K562 (cell line): ENCODE measurements at regions not wholly inside any gene's neighbourhood (a gene's known extent, or its start where the extent isn't known, plus 50 kb on each side); places are given as distances from the start of the nearest gene placed in this dataset.

Experiments used
- ATAC-seq: fragments of 200-7000 bp; cut with Tn5 transposase; 3 replicates; pipeline ENCODE4 v1.9.1; 2020; ENCODE audit warnings: moderate library complexity
- BruUV-seq: library from RNA; stranded (reverse); fragments of 400-500 nt; replicated peaks from 2 replicates; lab custom pipeline; 2021; lab: Mats Ljungman, UMichigan
- CTCF ChIA-PET: fragments of 300-600 bp; formaldehyde crosslinking; extraction: SDS; loops from one replicate; lab custom pipeline; 2021; ENCODE audit warnings: low intra/inter-chr PET ratio; lab: Yijun Ruan, JAX
- POLR2A ChIA-PET: fragments of 300-600, 350-650 bp; sonication (Branson Sonifier 250); formaldehyde crosslinking; extraction: SDS; loops from one replicate; lab custom pipeline; 2021; ENCODE audit warnings: antibody characterized with exemption, inconsistent platforms; lab: Yijun Ruan, JAX
- DNase-seq, 4 experiments: peaks; one replicate each; pipeline versions ENCODE4 v3.0.0 to v3.0.0-alpha.2; 2011 to 2018; ENCODE audit warnings: low spot score in 3 of 4, mixed read lengths in 3 of 4; ENCODE audit errors: extremely low read depth in 1 of 4
- FAIRE-seq: peaks from 2 replicates; lab custom pipeline; 2011; peaks lifted over from hg19 to GRCh38; lab: Jason Lieb, UNC
- H2AFZ ChIP-seq: 2 replicates; pipeline ENCODE4 v1.6.0; 2011; ENCODE audit warnings: low read depth, low read length, control low read depth, inconsistent platforms
- H3K27ac ChIP-seq: fragments of 200-600 bp; 3 replicates; pipeline ENCODE4 v1.8.0; 2011; ENCODE audit warnings: low read depth, mild to moderate bottlenecking, control low read depth, inconsistent platforms, low read length, moderate library complexity, mixed read lengths; ENCODE audit errors: extremely low read depth
- H3K27me3 ChIP-seq, 2 experiments: fragments of 300-600 bp in 1 of 2; 2 replicates in 1 of 2; 3 replicates in 1 of 2; pipeline versions ENCODE4 v1.6.0 to v1.8.0; 2011; ENCODE audit warnings: inconsistent platforms in 2 of 2, low read length in 2 of 2, mild to moderate bottlenecking in 1 of 2, mixed read lengths in 1 of 2, moderate library complexity in 1 of 2; ENCODE audit not compliant: control insufficient read depth in 2 of 2, insufficient read depth in 2 of 2
- H3K36me3 ChIP-seq: fragments of 300-600 bp; 3 replicates; pipeline ENCODE4 v1.8.0; 2011; ENCODE audit warnings: mild to moderate bottlenecking, low read length, inconsistent platforms; ENCODE audit not compliant: control insufficient read depth, insufficient read depth
- H3K4me1 ChIP-seq, 2 experiments: fragments of 200-600 bp in 1 of 2; replicated peaks in 1 of 2; 2 replicates in 1 of 2; 3 replicates in 1 of 2; pipeline versions ENCODE4 v1.5.1 to v1.8.0; 2011; ENCODE audit warnings: inconsistent platforms in 2 of 2, low read length in 2 of 2, mild to moderate bottlenecking in 1 of 2, mixed read lengths in 1 of 2, moderate library complexity in 1 of 2; ENCODE audit not compliant: control insufficient read depth in 2 of 2, insufficient read depth in 2 of 2
- H3K4me2 ChIP-seq: 2 replicates; pipeline ENCODE4 v1.6.1; 2011; ENCODE audit warnings: low read length, control low read depth, inconsistent platforms, mixed read lengths; ENCODE audit not compliant: insufficient read depth
- H3K4me3 ChIP-seq: fragments of 200-600 bp; sonication (generic), shearing (Covaris generic); 2 replicates; pipeline ENCODE4 v1.5.1; 2016; ENCODE audit warnings: control low read depth, inconsistent platforms
- H3K79me2 ChIP-seq: fragments of 200-600 bp; 3 replicates; pipeline ENCODE4 v1.8.0; 2011; ENCODE audit warnings: low read length, inconsistent platforms; ENCODE audit not compliant: control insufficient read depth, insufficient read depth
- H3K9ac ChIP-seq, 2 experiments: 2 replicates each; pipeline versions ENCODE4 v1.6.0 to v1.6.1; 2011; ENCODE audit warnings: low read depth in 2 of 2, low read length in 2 of 2, control low read depth in 1 of 2, inconsistent platforms in 1 of 2, mild to moderate bottlenecking in 1 of 2, mixed read lengths in 1 of 2; ENCODE audit not compliant: insufficient read depth in 1 of 2
- H3K9me1 ChIP-seq: one replicate; pipeline ENCODE4 v1.6.0; 2011; ENCODE audit warnings: inconsistent platforms, mild to moderate bottlenecking, low read length, moderate library complexity; ENCODE audit not compliant: control insufficient read depth, insufficient read depth
- H3K9me3 ChIP-seq: replicated peaks from 2 replicates; pipeline ENCODE4 v1.5.1; 2011; ENCODE audit warnings: low read depth, low read length, inconsistent platforms; ENCODE audit not compliant: control insufficient read depth, insufficient read depth
- H4K20me1 ChIP-seq: replicated peaks from 2 replicates; pipeline ENCODE4 v1.6.1; 2011; ENCODE audit warnings: low read length, inconsistent platforms, mixed read lengths; ENCODE audit not compliant: control insufficient read depth, insufficient read depth
- ARID1B ChIP-seq: fragments of 450-650 bp; IDR thresholded peaks from 2 replicates; pipeline ENCODE4 v1.6.1; 2016; ENCODE audit warnings: antibody characterized with exemption, mild to moderate bottlenecking, inconsistent platforms
- FUS ChIP-seq: fragments of 200-400 bp; formaldehyde crosslinking; optimal IDR thresholded peaks from 2 replicates; pipeline ENCODE3; 2017; ENCODE audit warnings: low read depth, low read length
- HDAC2 ChIP-seq: fragments of 450-650 bp; IDR thresholded peaks from 2 replicates; pipeline ENCODE4 v1.6.1; 2016; ENCODE audit warnings: mild to moderate bottlenecking
- MYNN ChIP-seq, 2 experiments: sonication (generic); formaldehyde crosslinking in 1 of 2; IDR thresholded peaks; 2 replicates each; pipeline versions ENCODE4 v1.5.0 to v1.6.1; 2016 to 2020; ENCODE audit warnings: antibody characterized with exemption in 1 of 2, missing genetic modification reagents in 1 of 2
- NFE2 ChIP-seq: IDR thresholded peaks from 2 replicates; pipeline ENCODE4 v1.6.1; 2014; ENCODE audit warnings: antibody characterized with exemption, low read depth
- NR3C1 ChIP-seq: sonication (generic); formaldehyde crosslinking; IDR thresholded peaks from 2 replicates; pipeline ENCODE4 v1.8.1; 2022; ENCODE audit warnings: missing genetic modification reagents
- PHTF2 ChIP-seq: fragments of 250-450 bp; sonication (Bioruptor Pico); IDR thresholded peaks from 2 replicates; pipeline ENCODE4 v1.5.0; 2021; ENCODE audit warnings: mild to moderate bottlenecking
- XRCC5 ChIP-seq: fragments of 200-400 bp; formaldehyde crosslinking; IDR thresholded peaks from 2 replicates; pipeline ENCODE4 v1.6.1; 2017; ENCODE audit warnings: low read depth, mild to moderate bottlenecking, low read length
- ZNF324 ChIP-seq: fragments of 250-450 bp; sonication (Bioruptor Pico); IDR thresholded peaks from 2 replicates; pipeline ENCODE4 v1.4.0; 2020; ENCODE audit warnings: mild to moderate bottlenecking
- ZNF41 ChIP-seq: fragments of 250-450 bp; sonication (Bioruptor Pico); conservative IDR thresholded peaks from 2 replicates; pipeline ENCODE4 v1.4.0; 2020; ENCODE audit warnings: mild to moderate bottlenecking
- ZNF75A ChIP-seq: fragments of 450-650 bp; formaldehyde crosslinking; IDR thresholded peaks from 2 replicates; pipeline ENCODE4 v1.4.0; 2020; ENCODE audit warnings: mild to moderate bottlenecking
- WGBS: fragments of 100-300 bp; shearing (Covaris generic); methylation state at CpG from one replicate; pipeline ENCODE4 v1.1.6; 2016; ENCODE audit warnings: low coverage, mixed read lengths; ENCODE audit not compliant: insufficient coverage; ENCODE audit errors: missing lambda C conversion rate; 5-methylcytosine and 5-hydroxymethylcytosine counted together
- in situ Hi-C: fragments of 300-500 bp; cut with MboI; formaldehyde crosslinking; loops from 4 replicates; pipeline ENCODE4 v1.15.0; 2018; ENCODE audit warnings: inconsistent platforms, mixed read lengths
- intact Hi-C: fragments of 100-400 bp; cut with micrococcal nuclease; formaldehyde crosslinking; loops from 2 replicates; pipeline ENCODE4 v1.14.2; 2022
- TF ChIP-seq, protein P1 (sequence below): fragments of 250-450 bp; sonication (Bioruptor Pico); IDR thresholded peaks from 2 replicates; pipeline ENCODE4 v1.9.0; 2021; ENCODE audit warnings: mild to moderate bottlenecking, inconsistent platforms
- TF ChIP-seq, protein P2 (sequence below): fragments of 250-450 bp; sonication (Bioruptor Pico); IDR thresholded peaks from 2 replicates; pipeline ENCODE4 v1.4.0; 2020; ENCODE audit warnings: mild to moderate bottlenecking, moderate library complexity
- TF ChIP-seq, protein P3 (sequence below): fragments of 450-650 bp; formaldehyde crosslinking; IDR thresholded peaks from 2 replicates; pipeline ENCODE4 v1.4.0; 2020; ENCODE audit warnings: mild to moderate bottlenecking, moderate library complexity

GRCh38 chr1:82266351-82266750 is 465.6 kb downstream of the ADGRL2 start:
- Histone ChIP-seq H3K4me1 (no peaks in the 10 kb centered on the region), H4K20me1 (no peaks in the 10 kb centered on the region), H3K9me3 (no peaks in the 10 kb centered on the region), H3K9me1 (no peaks in the 10 kb centered on the region), H3K27ac (no peak overlapping the region), H3K4me3 (no peak overlapping the region), H2AFZ (no peak overlapping the region), H3K79me2 (no peaks in the 10 kb centered on the region), H3K4me2 (no peak overlapping the region), H3K27me3 (no peaks in the 10 kb centered on the region), H3K9ac (no peak overlapping the region), H3K36me3 (no peaks in the 10 kb centered on the region)
- ATAC-seq (no peak), DNase-seq (no peak), FAIRE-seq (no peak)
- WGBS: 10% methylated on average over 1 of the region's 1 CpG
- no peak for TF ChIP-seq ZNF75A (CRISPR knock-in tag)
- TF ChIP-seq XRCC5: no peak
- TF ChIP-seq, protein P1, sequence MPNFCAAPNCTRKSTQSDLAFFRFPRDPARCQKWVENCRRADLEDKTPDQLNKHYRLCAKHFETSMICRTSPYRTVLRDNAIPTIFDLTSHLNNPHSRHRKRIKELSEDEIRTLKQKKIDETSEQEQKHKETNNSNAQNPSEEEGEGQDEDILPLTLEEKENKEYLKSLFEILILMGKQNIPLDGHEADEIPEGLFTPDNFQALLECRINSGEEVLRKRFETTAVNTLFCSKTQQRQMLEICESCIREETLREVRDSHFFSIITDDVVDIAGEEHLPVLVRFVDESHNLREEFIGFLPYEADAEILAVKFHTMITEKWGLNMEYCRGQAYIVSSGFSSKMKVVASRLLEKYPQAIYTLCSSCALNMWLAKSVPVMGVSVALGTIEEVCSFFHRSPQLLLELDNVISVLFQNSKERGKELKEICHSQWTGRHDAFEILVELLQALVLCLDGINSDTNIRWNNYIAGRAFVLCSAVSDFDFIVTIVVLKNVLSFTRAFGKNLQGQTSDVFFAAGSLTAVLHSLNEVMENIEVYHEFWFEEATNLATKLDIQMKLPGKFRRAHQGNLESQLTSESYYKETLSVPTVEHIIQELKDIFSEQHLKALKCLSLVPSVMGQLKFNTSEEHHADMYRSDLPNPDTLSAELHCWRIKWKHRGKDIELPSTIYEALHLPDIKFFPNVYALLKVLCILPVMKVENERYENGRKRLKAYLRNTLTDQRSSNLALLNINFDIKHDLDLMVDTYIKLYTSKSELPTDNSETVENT (CRISPR knock-in tag): no peak
- TF ChIP-seq ZNF41 (CRISPR knock-in tag): no peak
- no peak for TF ChIP-seq MYNN (IDR thresholded peaks at IDR 0.05)
- no peak for TF ChIP-seq MYNN (CRISPR knock-in tag; IDR thresholded peaks at IDR 0.05)
- TF ChIP-seq NFE2: no peak
- TF ChIP-seq, protein P2, sequence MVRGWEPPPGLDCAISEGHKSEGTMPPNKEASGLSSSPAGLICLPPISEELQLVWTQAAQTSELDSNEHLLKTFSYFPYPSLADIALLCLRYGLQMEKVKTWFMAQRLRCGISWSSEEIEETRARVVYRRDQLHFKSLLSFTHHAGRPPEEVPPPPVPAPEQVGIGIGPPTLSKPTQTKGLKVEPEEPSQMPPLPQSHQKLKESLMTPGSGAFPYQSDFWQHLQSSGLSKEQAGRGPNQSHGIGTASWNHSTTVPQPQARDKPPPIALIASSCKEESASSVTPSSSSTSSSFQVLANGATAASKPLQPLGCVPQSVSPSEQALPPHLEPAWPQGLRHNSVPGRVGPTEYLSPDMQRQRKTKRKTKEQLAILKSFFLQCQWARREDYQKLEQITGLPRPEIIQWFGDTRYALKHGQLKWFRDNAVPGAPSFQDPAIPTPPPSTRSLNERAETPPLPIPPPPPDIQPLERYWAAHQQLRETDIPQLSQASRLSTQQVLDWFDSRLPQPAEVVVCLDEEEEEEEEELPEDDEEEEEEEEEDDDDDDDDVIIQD (CRISPR knock-in tag): no peak
- no peak for TF ChIP-seq ARID1B
- TF ChIP-seq HDAC2: no peak
- no peak for TF ChIP-seq ZNF324 (CRISPR knock-in tag)
- TF ChIP-seq NR3C1 (CRISPR knock-in tag): no peak
- TF ChIP-seq, protein P3, sequence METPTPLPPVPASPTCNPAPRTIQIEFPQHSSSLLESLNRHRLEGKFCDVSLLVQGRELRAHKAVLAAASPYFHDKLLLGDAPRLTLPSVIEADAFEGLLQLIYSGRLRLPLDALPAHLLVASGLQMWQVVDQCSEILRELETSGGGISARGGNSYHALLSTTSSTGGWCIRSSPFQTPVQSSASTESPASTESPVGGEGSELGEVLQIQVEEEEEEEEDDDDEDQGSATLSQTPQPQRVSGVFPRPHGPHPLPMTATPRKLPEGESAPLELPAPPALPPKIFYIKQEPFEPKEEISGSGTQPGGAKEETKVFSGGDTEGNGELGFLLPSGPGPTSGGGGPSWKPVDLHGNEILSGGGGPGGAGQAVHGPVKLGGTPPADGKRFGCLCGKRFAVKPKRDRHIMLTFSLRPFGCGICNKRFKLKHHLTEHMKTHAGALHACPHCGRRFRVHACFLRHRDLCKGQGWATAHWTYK (CRISPR knock-in tag): no peak
- no peak for TF ChIP-seq PHTF2 (CRISPR knock-in tag)
- no peak for TF ChIP-seq FUS
- BruUV-seq: no TSS peak
- ChIA-PET CTCF (no interaction called here), POLR2A (no interaction called here)
- in situ Hi-C loops: no loop called here
- intact Hi-C loops: no loop called here
